ENCODE measurements at regions not wholly inside any gene's neighbourhood (a gene's known extent, or its start where the extent isn't known, plus 50 kb on each side); places are given as distances from the start of the nearest gene placed in this dataset.

- no peak for TF ChIP-seq CTCF (IDR thresholded peaks at IDR 0.05 in 8 of 11, conservative IDR thresholded peaks at IDR 0.05 in 3 of 11)
- TF ChIP-seq POLR2A (IDR thresholded peaks at IDR 0.05), result no peak
These were observed 210.3 kb downstream of the SP3 start for GRCh38 chr2:173754837-173755236.
